Keratinocyte (primary cell): ENCODE measurements at regions not wholly inside any gene's neighbourhood (a gene's known extent, or its start where the extent isn't known, plus 50 kb on each side); places are given as distances from the start of the nearest gene placed in this dataset.

Experiments used
- DNase-seq: peaks from one replicate; pipeline ENCODE4 v3.0.0-alpha.2; 2011; ENCODE audit warnings: low read depth, missing footprints, low spot score
- FAIRE-seq: peaks from 2 replicates; lab custom pipeline; 2011; peaks lifted over from hg19 to GRCh38; lab: Jason Lieb, UNC
- H2AFZ ChIP-seq: 2 replicates; pipeline ENCODE4 v1.6.0; 2012; ENCODE audit warnings: low read length, control low read depth, inconsistent platforms; ENCODE audit not compliant: control insufficient read depth
- H3K27ac ChIP-seq: 2 replicates; pipeline ENCODE4 v1.5.1; 2011; ENCODE audit warnings: low read length; ENCODE audit not compliant: control insufficient read depth, insufficient read depth
- H3K27me3 ChIP-seq: 3 replicates; pipeline ENCODE4 v1.6.0; 2011; ENCODE audit warnings: low read length; ENCODE audit not compliant: control insufficient read depth, insufficient read depth; ENCODE audit errors: extremely low read depth
- H3K36me3 ChIP-seq, 2 experiments: 2 replicates in 1 of 2; 3 replicates in 1 of 2; pipeline ENCODE4 v1.5.1; 2011; ENCODE audit warnings: low read length in 2 of 2, mild to moderate bottlenecking in 1 of 2; ENCODE audit not compliant: control insufficient read depth in 2 of 2, insufficient read depth in 2 of 2; ENCODE audit errors: extremely low read depth in 1 of 2
- H3K4me1 ChIP-seq: 3 replicates; pipeline ENCODE4 v1.5.1; 2011; ENCODE audit warnings: low read length; ENCODE audit not compliant: control insufficient read depth, insufficient read depth; ENCODE audit errors: extremely low read depth
- H3K4me2 ChIP-seq: 3 replicates; pipeline ENCODE4 v1.6.0; 2011; ENCODE audit warnings: low read depth, low read length; ENCODE audit not compliant: control insufficient read depth, insufficient read depth; ENCODE audit errors: extremely low read depth
- H3K4me3 ChIP-seq, 3 experiments: fragments of 200-600 bp in 1 of 3; sonication (generic) in 1 of 3; 2 replicates in 2 of 3; 3 replicates in 1 of 3; pipeline ENCODE4 v1.5.1; 2011 to 2016; ENCODE audit warnings: low read length in 3 of 3, mild to moderate bottlenecking in 3 of 3, control low read depth in 2 of 3, inconsistent platforms in 1 of 3, low read depth in 1 of 3, mixed read lengths in 1 of 3, mixed run types in 1 of 3, moderate library complexity in 1 of 3; ENCODE audit not compliant: control insufficient read depth in 2 of 3, insufficient read depth in 2 of 3; ENCODE audit errors: extremely low read depth in 1 of 3
- H3K79me2 ChIP-seq: 2 replicates; pipeline ENCODE4 v1.6.0; 2012; ENCODE audit warnings: low read length; ENCODE audit not compliant: control insufficient read depth, insufficient read depth
- H3K9ac ChIP-seq: 3 replicates; pipeline ENCODE4 v1.6.0; 2011; ENCODE audit warnings: low read length; ENCODE audit not compliant: control insufficient read depth, insufficient read depth; ENCODE audit errors: extremely low read depth
- H3K9me1 ChIP-seq: 3 replicates; pipeline ENCODE4 v1.6.0; 2011; ENCODE audit warnings: low read length; ENCODE audit not compliant: control insufficient read depth, insufficient read depth; ENCODE audit errors: extremely low read depth
- H3K9me3 ChIP-seq: 2 replicates; pipeline ENCODE4 v1.5.1; 2012; ENCODE audit warnings: low read depth, low read length; ENCODE audit not compliant: control insufficient read depth
- H4K20me1 ChIP-seq: 3 replicates; pipeline ENCODE4 v1.6.0; 2011; ENCODE audit warnings: low read length; ENCODE audit not compliant: control insufficient read depth, insufficient read depth; ENCODE audit errors: extremely low read depth
- EZH2 ChIP-seq: IDR thresholded peaks from one replicate; pipeline ENCODE4 v1.6.1; 2012; ENCODE audit warnings: inconsistent platforms, mild to moderate bottlenecking, low read length, moderate library complexity
- dilution Hi-C: fragments of 300-500 bp; cut with MboI; formaldehyde crosslinking; loops from one replicate; pipeline ENCODE4 v1.7.0; 2020; ENCODE audit warnings: low sequenced_read_pairs; ENCODE audit not compliant: extremely low pct_ligation_motif_present
- TF ChIP-seq, protein P1 (sequence below), 3 experiments: IDR thresholded peaks in 1 of 3; conservative IDR thresholded peaks in 1 of 3; optimal IDR thresholded peaks in 1 of 3; 2 replicates in 2 of 3; 3 replicates in 1 of 3; pipeline versions ENCODE3 to v1.5.1; 2011; ENCODE audit warnings: low read length in 3 of 3, mild to moderate bottlenecking in 3 of 3, moderate library complexity in 2 of 3, control low read depth in 1 of 3, inconsistent platforms in 1 of 3; ENCODE audit not compliant: insufficient read depth in 2 of 3; ENCODE audit errors: extremely low read depth in 1 of 3

GRCh38 chr1:232880354-232880753, 70.1 kb upstream of the NTPCR start:
- Histone ChIP-seq H3K4me2 (no peak overlapping the region), H3K27ac (no peak overlapping the region), H4K20me1 (no peaks in the 10 kb centered on the region), H3K4me3 (no peak overlapping the region), H2AFZ (no peak overlapping the region), H3K36me3 (no peaks in the 10 kb centered on the region), H3K9me3 (no peaks in the 10 kb centered on the region), H3K4me1 (no peaks in the 10 kb centered on the region), H3K9ac (no peak overlapping the region), H3K9me1 (no peaks in the 10 kb centered on the region), H3K27me3 (no peaks in the 10 kb centered on the region), H3K79me2 (no peaks in the 10 kb centered on the region)
- DNase-seq: no peak
- dilution Hi-C loops: no loop called here
- TF ChIP-seq, protein P1, sequence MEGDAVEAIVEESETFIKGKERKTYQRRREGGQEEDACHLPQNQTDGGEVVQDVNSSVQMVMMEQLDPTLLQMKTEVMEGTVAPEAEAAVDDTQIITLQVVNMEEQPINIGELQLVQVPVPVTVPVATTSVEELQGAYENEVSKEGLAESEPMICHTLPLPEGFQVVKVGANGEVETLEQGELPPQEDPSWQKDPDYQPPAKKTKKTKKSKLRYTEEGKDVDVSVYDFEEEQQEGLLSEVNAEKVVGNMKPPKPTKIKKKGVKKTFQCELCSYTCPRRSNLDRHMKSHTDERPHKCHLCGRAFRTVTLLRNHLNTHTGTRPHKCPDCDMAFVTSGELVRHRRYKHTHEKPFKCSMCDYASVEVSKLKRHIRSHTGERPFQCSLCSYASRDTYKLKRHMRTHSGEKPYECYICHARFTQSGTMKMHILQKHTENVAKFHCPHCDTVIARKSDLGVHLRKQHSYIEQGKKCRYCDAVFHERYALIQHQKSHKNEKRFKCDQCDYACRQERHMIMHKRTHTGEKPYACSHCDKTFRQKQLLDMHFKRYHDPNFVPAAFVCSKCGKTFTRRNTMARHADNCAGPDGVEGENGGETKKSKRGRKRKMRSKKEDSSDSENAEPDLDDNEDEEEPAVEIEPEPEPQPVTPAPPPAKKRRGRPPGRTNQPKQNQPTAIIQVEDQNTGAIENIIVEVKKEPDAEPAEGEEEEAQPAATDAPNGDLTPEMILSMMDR (optimal IDR thresholded peaks at IDR 0.05 in 1 of 3, IDR thresholded peaks at IDR 0.05 in 1 of 3, conservative IDR thresholded peaks at IDR 0.05 in 1 of 3; ENCODE audit: extremely low read depth in 1 of 3, insufficient read depth in 2 of 3, low read length in 3 of 3): peak; percentile 50 to 73 (median 65)
- no peak for TF ChIP-seq EZH2
- no peak for FAIRE-seq

- dilution Hi-C loops: no loop called here
- no peaks in the 10 kb centered on the region for H3K9me1 ChIP-seq
- no peaks in the 10 kb centered on the region for H3K79me2 ChIP-seq
- FAIRE-seq (no peak), DNase-seq (no peak)
- peaks cover 4% of the 10 kb centered on the region for H3K27me3 ChIP-seq
- H3K36me3 ChIP-seq: no peaks in the 10 kb centered on the region
- TF ChIP-seq EZH2: no peak
- TF ChIP-seq, protein P1 (optimal IDR thresholded peaks at IDR 0.05 in 1 of 3, IDR thresholded peaks at IDR 0.05 in 1 of 3, conservative IDR thresholded peaks at IDR 0.05 in 1 of 3; ENCODE audit: extremely low read depth in 1 of 3, insufficient read depth in 2 of 3, low read length in 3 of 3): no peak
- no peak overlapping the region for H3K9ac ChIP-seq
- no peaks in the 10 kb centered on the region for H3K4me1 ChIP-seq
- H3K9me3 ChIP-seq: no peaks in the 10 kb centered on the region
- H3K27ac ChIP-seq: no peak overlapping the region
- H4K20me1 ChIP-seq: no peaks in the 10 kb centered on the region
- H3K4me3 ChIP-seq: no peak overlapping the region
- no peak overlapping the region for H3K4me2 ChIP-seq
- no peak overlapping the region for H2AFZ ChIP-seq
Measured at GRCh38 chr1:232883992-232884661, 66.3 kb upstream of the NTPCR start.
